RWPE1 (cell line): ENCODE measurements at regions not wholly inside any gene's neighbourhood (a gene's known extent, or its start where the extent isn't known, plus 50 kb on each side); places are given as distances from the start of the nearest gene placed in this dataset.

ENCODE experiments used
- CTCF ChIA-PET: fragments of 350-600 bp; sonication (Branson Sonifier 250); formaldehyde crosslinking; extraction: SDS; loops from one replicate; lab custom pipeline; 2021; lab: Yijun Ruan, JAX
- POLR2A ChIA-PET: fragments of 400-600 bp; formaldehyde crosslinking; extraction: SDS; loops from one replicate; lab custom pipeline; 2020; ENCODE audit warnings: antibody characterized with exemption; ENCODE audit not compliant: low non-redundant PET; lab: Yijun Ruan, JAX
- DNase-seq: peaks from one replicate; pipeline ENCODE4 v3.0.0; 2012; ENCODE audit warnings: low spot score
- H3K27ac ChIP-seq: fragments of 450-650 bp; 2 replicates; pipeline ENCODE4 v1.5.1; 2017
- CTCF ChIP-seq: fragments of 450-650 bp; conservative IDR thresholded peaks from 2 replicates; pipeline ENCODE4 v1.5.1; 2017; ENCODE audit warnings: low read depth, mild to moderate bottlenecking

DNA sequence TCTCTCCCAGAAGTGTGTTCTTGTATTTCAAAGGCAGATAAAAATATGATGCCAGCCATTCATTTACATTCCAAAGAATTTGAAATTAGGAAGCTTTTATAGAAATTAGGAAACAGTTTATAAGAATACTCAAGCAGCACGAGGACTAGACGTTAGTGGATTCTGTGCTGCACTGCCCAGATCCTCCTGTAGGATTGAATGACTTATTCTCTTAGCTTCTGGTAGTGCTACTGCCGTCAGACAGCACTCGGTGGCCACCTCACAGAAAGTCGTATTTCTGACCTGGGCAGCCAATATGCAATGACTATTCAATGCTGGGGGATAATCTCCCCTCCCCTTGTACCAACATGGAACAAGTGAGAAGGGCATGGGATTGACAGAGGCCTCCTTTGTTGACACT is 326.4 kb downstream of the RPL10L start:
- ChIA-PET CTCF (interaction anchor here (0.7 kb wide), 1 partner anchor 548 kb away, joined by 3 read pairs; no protein-coding TSS in a partner anchor), POLR2A (no interaction called here)
- DNase-seq: no peak
- no peak overlapping the region for H3K27ac ChIP-seq
- no peak for TF ChIP-seq CTCF

DNA sequence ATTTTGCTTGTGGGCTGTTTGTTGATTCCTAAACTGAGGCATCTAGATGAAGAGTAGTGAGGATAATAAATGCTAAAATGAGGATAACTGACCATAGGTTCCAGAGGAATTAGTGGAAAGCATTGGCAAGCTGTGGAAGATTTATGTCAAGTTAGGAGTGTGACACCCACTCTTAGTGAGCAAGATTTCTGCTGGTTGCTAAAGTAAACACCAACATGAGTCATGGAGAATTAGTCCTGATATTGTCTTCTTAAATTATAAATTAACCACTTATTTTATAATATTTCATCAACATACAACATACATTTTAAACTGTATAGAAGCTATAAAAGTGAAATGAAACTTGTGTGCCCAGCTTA is 328.2 kb downstream of the RPL10L start:
- CTCF ChIA-PET: no interaction called here
- POLR2A ChIA-PET: no interaction called here
- DNase-seq: no peak
- no peak for TF ChIP-seq CTCF
- no peak overlapping the region for H3K27ac ChIP-seq

GRCh38 chr14:46322730-46323403 is 328.7 kb downstream of the RPL10L start:
- ChIA-PET CTCF (interaction anchor here (0.6 kb wide), 1 partner anchor 167 kb away, joined by 3 read pairs; no protein-coding TSS in a partner anchor), POLR2A (no interaction called here)

GRCh38 chr14:46322076-46322475 is 329.5 kb downstream of the RPL10L start:
- no peak for TF ChIP-seq CTCF
- CTCF ChIA-PET: interaction anchor here (0.6 kb wide), 1 partner anchor 168 kb away, joined by 3 read pairs; no protein-coding TSS in a partner anchor
- DNase-seq: no peak
- POLR2A ChIA-PET: no interaction called here
- H3K27ac ChIP-seq: no peak overlapping the region

More at GRCh38 chr14:46322730-46323403, 328.7 kb downstream of the RPL10L start:
- DNase-seq: no peak
- H3K27ac ChIP-seq: no peak overlapping the region
- no peak for TF ChIP-seq CTCF

- CTCF ChIA-PET: no interaction called here
- TF ChIP-seq CTCF: no peak
- H3K27ac ChIP-seq: no peak overlapping the region
- POLR2A ChIA-PET: no interaction called here
- DNase-seq: no peak
Measured at GRCh38 chr14:46306267-46306666, 345.3 kb downstream of the RPL10L start.

DNA sequence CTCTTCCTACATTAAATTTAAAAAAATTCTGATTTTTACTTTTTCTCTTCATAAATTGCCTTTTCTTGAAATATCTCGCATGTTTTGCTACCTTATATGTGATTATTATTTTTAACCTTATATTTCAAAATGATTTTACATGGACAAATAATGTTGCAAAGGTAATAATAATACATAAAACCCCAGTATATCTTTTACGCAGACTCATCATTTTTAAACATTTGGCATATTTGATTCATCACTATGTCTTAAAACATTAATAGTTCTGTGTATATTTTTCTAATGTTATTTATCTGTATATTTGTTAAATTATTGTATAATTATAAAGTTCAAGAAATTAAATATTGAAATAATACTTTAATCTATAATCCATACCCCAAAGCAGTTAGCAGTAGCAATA is 350.8 kb downstream of the RPL10L start:
- CTCF ChIA-PET: no interaction called here

More for the DNA sequence above, 350.8 kb downstream of the RPL10L start:
- TF ChIP-seq CTCF: no peak
- POLR2A ChIA-PET: no interaction called here
- DNase-seq: no peak
- no peak overlapping the region for H3K27ac ChIP-seq
